HEK293 (cell line): ENCODE measurements at regions not wholly inside any gene's neighbourhood (a gene's known extent, or its start where the extent isn't known, plus 50 kb on each side); places are given as distances from the start of the nearest gene placed in this dataset.

Source experiments
- CTCF ChIA-PET: fragments of 350-600 bp; formaldehyde crosslinking; extraction: SDS; loops from one replicate; lab custom pipeline; 2021; ENCODE audit warnings: antibody characterized with exemption; lab: Yijun Ruan, JAX
- POLR2A ChIA-PET: fragments of 300-600 bp; formaldehyde crosslinking; extraction: SDS; loops from one replicate; lab custom pipeline; 2020; ENCODE audit warnings: antibody characterized with exemption, inconsistent platforms; lab: Yijun Ruan, JAX
- H3K27ac ChIP-seq: fragments of 200-500 bp; sonication (Bioruptor generic); 2 replicates; pipeline ENCODE4 v1.5.1; 2014; ENCODE audit warnings: low read depth, low read length, control low read depth, inconsistent platforms; ENCODE audit errors: extremely low read depth
- H3K36me3 ChIP-seq, 2 experiments: fragments of 200-500 bp in 1 of 2; sonication (Bioruptor generic) in 1 of 2; 1 replicate in 1 of 2; 2 replicates in 1 of 2; pipeline ENCODE4 v1.5.1; 2014 to 2017; ENCODE audit warnings: inconsistent platforms in 2 of 2, low read length in 2 of 2; ENCODE audit not compliant: control insufficient read depth in 2 of 2, insufficient read depth in 1 of 2
- H3K4me1 ChIP-seq: fragments of 200-500 bp; sonication (Bioruptor generic); 2 replicates; pipeline ENCODE4 v1.5.1; 2014; ENCODE audit warnings: mild to moderate bottlenecking, low read length, inconsistent platforms; ENCODE audit not compliant: control insufficient read depth, insufficient read depth
- H3K4me3 ChIP-seq: 2 replicates; pipeline ENCODE4 v1.5.1; 2011; ENCODE audit warnings: low read depth, mild to moderate bottlenecking, control low read depth, low read length, moderate library complexity
- H3K9me3 ChIP-seq: fragments of 200-500 bp; sonication (Bioruptor generic); 2 replicates; pipeline ENCODE4 v1.5.1; 2014; ENCODE audit warnings: low read depth, low read length, inconsistent platforms; ENCODE audit not compliant: control insufficient read depth, insufficient read depth
- BCL11B ChIP-seq: fragments of 450-650 bp; formaldehyde crosslinking; IDR thresholded peaks from 2 replicates; pipeline ENCODE4 v1.5.1; 2016; ENCODE audit warnings: low read depth, missing biosample characterization, missing genetic modification characterization
- EGR2 ChIP-seq: fragments of 450-650 bp; formaldehyde crosslinking; IDR thresholded peaks from 2 replicates; pipeline ENCODE4 v1.5.1; 2016; ENCODE audit warnings: low read depth, missing biosample characterization, missing genetic modification characterization
- OSR2 ChIP-seq: fragments of 450-650 bp; formaldehyde crosslinking; IDR thresholded peaks from 2 replicates; pipeline ENCODE4 v1.5.1; 2016; ENCODE audit warnings: missing biosample characterization, missing genetic modification characterization
- ZBTB48 ChIP-seq: fragments of 450-650 bp; formaldehyde crosslinking; IDR thresholded peaks from 2 replicates; pipeline ENCODE4 v1.5.1; 2016; ENCODE audit warnings: missing biosample characterization, missing genetic modification characterization
- ZFHX2 ChIP-seq: fragments of 450-650 bp; formaldehyde crosslinking; conservative IDR thresholded peaks from 2 replicates; pipeline ENCODE4 v1.5.1; 2016; ENCODE audit warnings: missing biosample characterization, missing genetic modification characterization
- ZNF114 ChIP-seq: fragments of 450-650 bp; formaldehyde crosslinking; IDR thresholded peaks from 2 replicates; pipeline ENCODE4 v1.5.0; 2017; ENCODE audit warnings: missing biosample characterization, missing genetic modification characterization
- ZNF292 ChIP-seq: fragments of 450-650 bp; formaldehyde crosslinking; IDR thresholded peaks from 2 replicates; pipeline ENCODE4 v1.5.1; 2016; ENCODE audit warnings: low read depth, missing biosample characterization, missing genetic modification characterization, borderline replicate concordance
- ZNF350 ChIP-seq: fragments of 450-650 bp; formaldehyde crosslinking; IDR thresholded peaks from 2 replicates; pipeline ENCODE4 v1.5.0; 2017; ENCODE audit warnings: missing biosample characterization, mild to moderate bottlenecking, missing genetic modification characterization
- ZNF426 ChIP-seq: fragments of 450-650 bp; formaldehyde crosslinking; IDR thresholded peaks from 2 replicates; pipeline ENCODE4 v1.5.1; 2017; ENCODE audit warnings: missing biosample characterization, missing genetic modification characterization, mild to moderate bottlenecking, inconsistent platforms, moderate library complexity
- ZNF501 ChIP-seq: fragments of 450-650 bp; formaldehyde crosslinking; IDR thresholded peaks from 2 replicates; pipeline ENCODE4 v1.5.1; 2016; ENCODE audit warnings: missing biosample characterization, missing genetic modification characterization
- ZNF529 ChIP-seq: fragments of 450-650 bp; formaldehyde crosslinking; IDR thresholded peaks from 2 replicates; pipeline ENCODE4 v1.5.1; 2017; ENCODE audit warnings: missing genetic modification characterization, missing biosample characterization; ENCODE audit not compliant: insufficient replicate concordance
- ZNF596 ChIP-seq: fragments of 450-650 bp; IDR thresholded peaks from 2 replicates; pipeline ENCODE4 v1.5.0; 2018; ENCODE audit warnings: missing biosample characterization, mild to moderate bottlenecking, missing genetic modification characterization, moderate library complexity
- ZNF658 ChIP-seq: fragments of 450-650 bp; formaldehyde crosslinking; IDR thresholded peaks from 2 replicates; pipeline ENCODE4; 2016; ENCODE audit warnings: missing biosample characterization, missing genetic modification characterization
- ZNF660 ChIP-seq: fragments of 450-650 bp; IDR thresholded peaks from 2 replicates; pipeline ENCODE4 v1.5.1; 2018; ENCODE audit warnings: missing biosample characterization, mild to moderate bottlenecking, missing genetic modification characterization
- ZNF664 ChIP-seq: fragments of 450-650 bp; formaldehyde crosslinking; IDR thresholded peaks from 2 replicates; pipeline ENCODE4 v1.5.1; 2016; ENCODE audit warnings: missing biosample characterization, missing genetic modification characterization
- ZNF701 ChIP-seq: fragments of 450-650 bp; formaldehyde crosslinking; IDR thresholded peaks from 2 replicates; pipeline ENCODE4 v1.5.1; 2016; ENCODE audit warnings: missing biosample characterization, missing genetic modification characterization
- ZNF777 ChIP-seq: fragments of 450-650 bp; formaldehyde crosslinking; IDR thresholded peaks from 2 replicates; pipeline ENCODE4 v1.5.1; 2017; ENCODE audit warnings: missing biosample characterization, missing genetic modification characterization, borderline replicate concordance
- TF ChIP-seq, protein P1 (sequence below): fragments of 450-650 bp; formaldehyde crosslinking; IDR thresholded peaks from 2 replicates; pipeline ENCODE4 v1.5.1; 2017; ENCODE audit warnings: missing biosample characterization, mild to moderate bottlenecking, missing genetic modification characterization, moderate library complexity
- TF ChIP-seq, protein P2 (sequence below): fragments of 450-650 bp; formaldehyde crosslinking; IDR thresholded peaks from 2 replicates; pipeline ENCODE4 v1.5.1; 2016; ENCODE audit warnings: missing biosample characterization, missing genetic modification characterization
- TF ChIP-seq, protein P3 (sequence below): fragments of 450-650 bp; formaldehyde crosslinking; IDR thresholded peaks from 2 replicates; pipeline ENCODE4; 2016; ENCODE audit warnings: missing biosample characterization, missing genetic modification characterization

DNA sequence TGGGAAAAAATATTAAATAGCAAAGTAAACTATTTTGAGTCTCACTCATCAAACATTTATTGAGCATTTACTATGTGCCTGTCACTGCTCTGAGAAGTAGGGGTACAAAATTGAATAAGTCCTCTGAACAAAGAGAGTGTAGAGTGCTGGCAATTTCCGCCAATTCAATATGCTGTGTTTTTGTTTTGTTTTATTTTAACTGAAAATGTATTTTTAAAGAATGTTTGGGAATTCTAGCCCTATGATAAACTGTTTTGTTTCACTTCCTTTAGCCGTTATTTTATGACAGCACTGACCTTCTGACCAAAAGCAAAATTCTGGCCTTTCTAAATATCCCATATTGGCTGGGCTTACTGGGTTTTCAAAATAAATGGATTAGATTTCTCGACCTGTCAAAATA is 64.7 kb upstream of the LMO2 start:
- H3K36me3 ChIP-seq, result no peaks in the 10 kb centered on the region
- H3K27ac ChIP-seq, result no peak overlapping the region
- H3K4me1 ChIP-seq, result no peaks in the 10 kb centered on the region
- H3K4me3 ChIP-seq, result no peak overlapping the region
- H3K9me3 ChIP-seq, result no peaks in the 10 kb centered on the region
- CTCF ChIA-PET, result no interaction called here
- POLR2A ChIA-PET, result no interaction called here
- TF ChIP-seq ZNF658 (no peak), ZNF596 (tag by site-specific recombination) (no peak), ZNF660 (0 out of 2 replicates have a peak, but pooled peaks have one; percentile 20)
- TF ChIP-seq, protein P1, sequence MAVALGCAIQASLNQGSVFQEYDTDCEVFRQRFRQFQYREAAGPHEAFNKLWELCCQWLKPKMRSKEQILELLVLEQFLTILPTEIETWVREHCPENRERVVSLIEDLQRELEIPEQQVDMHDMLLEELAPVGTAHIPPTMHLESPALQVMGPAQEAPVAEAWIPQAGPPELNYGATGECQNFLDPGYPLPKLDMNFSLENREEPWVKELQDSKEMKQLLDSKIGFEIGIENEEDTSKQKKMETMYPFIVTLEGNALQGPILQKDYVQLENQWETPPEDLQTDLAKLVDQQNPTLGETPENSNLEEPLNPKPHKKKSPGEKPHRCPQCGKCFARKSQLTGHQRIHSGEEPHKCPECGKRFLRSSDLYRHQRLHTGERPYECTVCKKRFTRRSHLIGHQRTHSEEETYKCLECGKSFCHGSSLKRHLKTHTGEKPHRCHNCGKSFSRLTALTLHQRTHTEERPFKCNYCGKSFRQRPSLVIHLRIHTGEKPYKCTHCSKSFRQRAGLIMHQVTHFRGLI, result no peak
- TF ChIP-seq, all 188 proteins: peak for 1

DNA sequence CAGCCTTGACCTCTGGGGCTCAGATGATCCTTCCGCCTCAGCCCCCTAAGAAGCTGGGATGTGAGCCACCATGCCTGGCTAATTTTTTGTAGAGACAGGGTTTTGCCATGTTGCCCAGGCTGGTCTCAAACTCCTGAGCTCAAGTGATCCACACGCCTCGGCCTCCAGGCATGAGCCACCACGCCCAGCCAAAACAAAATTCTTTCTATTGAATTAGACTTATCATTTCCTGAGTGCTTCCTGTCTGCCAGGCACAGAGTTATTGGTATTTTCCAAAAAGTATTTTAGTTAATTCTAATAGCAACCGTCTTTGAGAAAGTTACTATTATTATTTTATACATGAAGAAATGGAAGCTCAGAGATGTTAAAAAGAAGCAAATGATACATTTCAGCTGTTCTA is 61.4 kb upstream of the LMO2 start:
- no peaks in the 10 kb centered on the region for H3K36me3 ChIP-seq
- H3K4me3 ChIP-seq, result no peak overlapping the region
- TF ChIP-seq ZNF529 (tag by site-specific recombination) (no peak), ZNF664 (tag by site-specific recombination) (no peak), BCL11B (tag by site-specific recombination) (no peak), ZNF777 (tag by site-specific recombination) (no peak), OSR2 (tag by site-specific recombination) (no peak), ZNF426 (tag by site-specific recombination) (no peak), ZNF114 (no peak), ZNF501 (tag by site-specific recombination) (no peak), ZNF350 (tag by site-specific recombination) (no peak)
- TF ChIP-seq, protein P2, sequence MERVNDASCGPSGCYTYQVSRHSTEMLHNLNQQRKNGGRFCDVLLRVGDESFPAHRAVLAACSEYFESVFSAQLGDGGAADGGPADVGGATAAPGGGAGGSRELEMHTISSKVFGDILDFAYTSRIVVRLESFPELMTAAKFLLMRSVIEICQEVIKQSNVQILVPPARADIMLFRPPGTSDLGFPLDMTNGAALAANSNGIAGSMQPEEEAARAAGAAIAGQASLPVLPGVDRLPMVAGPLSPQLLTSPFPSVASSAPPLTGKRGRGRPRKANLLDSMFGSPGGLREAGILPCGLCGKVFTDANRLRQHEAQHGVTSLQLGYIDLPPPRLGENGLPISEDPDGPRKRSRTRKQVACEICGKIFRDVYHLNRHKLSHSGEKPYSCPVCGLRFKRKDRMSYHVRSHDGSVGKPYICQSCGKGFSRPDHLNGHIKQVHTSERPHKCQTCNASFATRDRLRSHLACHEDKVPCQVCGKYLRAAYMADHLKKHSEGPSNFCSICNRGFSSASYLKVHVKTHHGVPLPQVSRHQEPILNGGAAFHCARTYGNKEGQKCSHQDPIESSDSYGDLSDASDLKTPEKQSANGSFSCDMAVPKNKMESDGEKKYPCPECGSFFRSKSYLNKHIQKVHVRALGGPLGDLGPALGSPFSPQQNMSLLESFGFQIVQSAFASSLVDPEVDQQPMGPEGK (tag by site-specific recombination), result no peak
- TF ChIP-seq, protein P3, sequence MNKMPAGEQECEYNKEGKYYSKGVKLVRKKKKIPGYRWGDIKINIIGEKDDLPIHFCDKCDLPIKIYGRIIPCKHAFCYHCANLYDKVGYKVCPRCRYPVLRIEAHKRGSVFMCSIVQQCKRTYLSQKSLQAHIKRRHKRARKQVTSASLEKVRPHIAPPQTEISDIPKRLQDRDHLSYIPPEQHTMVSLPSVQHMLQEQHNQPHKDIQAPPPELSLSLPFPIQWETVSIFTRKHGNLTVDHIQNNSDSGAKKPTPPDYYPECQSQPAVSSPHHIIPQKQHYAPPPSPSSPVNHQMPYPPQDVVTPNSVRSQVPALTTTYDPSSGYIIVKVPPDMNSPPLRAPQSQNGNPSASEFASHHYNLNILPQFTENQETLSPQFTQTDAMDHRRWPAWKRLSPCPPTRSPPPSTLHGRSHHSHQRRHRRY (tag by site-specific recombination), result no peak
- TF ChIP-seq, all 188 proteins: peak for 0
- Histone ChIP-seq H3K27ac (no peak overlapping the region), H3K9me3 (no peaks in the 10 kb centered on the region), H3K4me1 (no peaks in the 10 kb centered on the region)
- ChIA-PET CTCF (interaction anchor here (1.0 to 1.3 kb wide), 2 partner anchors 18 to 35 kb away, joined by 3 to 4 read pairs; no protein-coding TSS in a partner anchor), POLR2A (no interaction called here)

DNA sequence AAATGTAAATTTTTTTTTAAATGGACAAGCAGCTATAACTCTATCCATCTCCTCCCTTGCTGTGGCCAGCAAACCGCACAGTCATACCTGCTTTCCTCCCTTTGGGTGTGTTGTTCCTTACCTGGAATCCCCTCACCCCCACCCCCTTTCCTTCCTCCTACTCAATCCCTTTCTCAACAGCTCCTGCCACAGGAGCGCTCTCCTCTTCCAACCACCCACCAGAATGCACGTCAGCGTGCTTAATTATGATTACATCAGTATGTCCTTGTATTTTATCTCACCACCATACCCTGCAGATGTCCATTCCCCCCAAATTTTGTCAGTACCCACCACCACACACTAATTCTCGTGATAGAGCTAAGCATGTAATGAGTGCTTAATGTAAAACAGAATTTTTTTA is 60.9 kb upstream of the LMO2 start:
- Histone ChIP-seq H3K27ac (no peak overlapping the region), H3K36me3 (no peaks in the 10 kb centered on the region)
- CTCF ChIA-PET, result interaction anchor here (1.0 to 1.3 kb wide), 2 partner anchors 19 to 35 kb away, joined by 3 to 4 read pairs; no protein-coding TSS in a partner anchor
- TF ChIP-seq ZNF292 (tag by site-specific recombination) (no peak), ZBTB48 (tag by site-specific recombination) (no peak), ZFHX2 (tag by site-specific recombination) (peak; percentile 50), ZNF701 (tag by site-specific recombination) (no peak), EGR2 (tag by site-specific recombination) (peak; percentile 65; the same call in 1 of the 2 replicates)
- TF ChIP-seq, all 188 proteins: peak for 2
- Histone ChIP-seq H3K9me3 (no peaks in the 10 kb centered on the region), H3K4me3 (no peak overlapping the region), H3K4me1 (no peaks in the 10 kb centered on the region)
- POLR2A ChIA-PET, result no interaction called here
